ENCODE measurements at regions not wholly inside any gene's neighbourhood (a gene's known extent, or its start where the extent isn't known, plus 50 kb on each side); places are given as distances from the start of the nearest gene placed in this dataset.

DNA sequence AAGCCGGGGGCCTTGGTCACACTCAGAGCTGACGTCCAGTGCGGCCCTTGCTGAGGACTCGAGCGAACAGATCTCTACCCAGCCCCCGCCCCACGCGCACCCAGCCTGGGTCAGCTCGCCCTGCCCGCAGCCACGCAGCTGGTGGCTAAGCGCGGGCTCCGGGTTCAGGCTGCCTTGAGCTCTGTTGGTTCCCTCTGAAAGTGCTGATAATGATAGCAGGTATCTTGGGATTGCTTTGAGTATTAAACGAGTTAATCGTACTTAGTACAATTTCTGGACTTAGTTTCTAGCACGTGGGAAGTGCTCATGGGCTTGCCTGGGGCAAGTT lies 88.1 kb upstream of the TGM3 start:
- Histone ChIP-seq H3K27ac (no peak overlapping the region), H3K4me3 (peak overlapping the region in 11 of 12 donors; percentile 31 to 65 (median 56)), H3K9me3 (no peaks in the 10 kb centered on the region), H3K27me3 (peaks cover 0 to 44% (median 19%) of the 10 kb centered on the region in 9 donors), H3K36me3 (no peaks in the 10 kb centered on the region), H3K4me1 (peaks cover 0 to 29% (median 9%) of the 10 kb centered on the region in 12 donors)
- intact Hi-C loops (cut with DNase I): loop anchor here in 8 of 10 donors (2.0 to 5.0 kb wide), 5 partner anchors 140 to 247 kb away; no protein-coding TSS in a partner anchor
- 3 to 8% (median 7%) methylated on average over 6 to 17 of the region's 17 CpGs for WGBS, 4 donors
- ATAC-seq (no peak), DNase-seq (no peak)
- TF ChIP-seq POLR2A (IDR thresholded peaks at IDR 0.05) (no peak), CTCF (IDR thresholded peaks at IDR 0.05) (peak in 1 of 12 donors; percentile 1)

- no peak for ATAC-seq
- H3K27ac ChIP-seq: no peak overlapping the region
- H3K4me3 ChIP-seq: no peak overlapping the region
- WGBS, 4 donors: 75 to 83% (median 80%) methylated on average over 3 of the region's 3 CpGs
- peaks cover 0 to 44% (median 19%) of the 10 kb centered on the region in 9 donors for H3K27me3 ChIP-seq
- DNase-seq: no peak
- H3K4me1 ChIP-seq: peaks cover 0 to 29% (median 9%) of the 10 kb centered on the region in 12 donors
- TF ChIP-seq POLR2A (IDR thresholded peaks at IDR 0.05) (no peak), CTCF (IDR thresholded peaks at IDR 0.05) (no peak)
- H3K36me3 ChIP-seq: no peaks in the 10 kb centered on the region
- no peaks in the 10 kb centered on the region for H3K9me3 ChIP-seq
- intact Hi-C loops (cut with DNase I): loop anchor here in 7 of 10 donors (2.0 to 5.0 kb wide), 3 partner anchors 138 to 243 kb away; no protein-coding TSS in a partner anchor
Observed at GRCh38 chr20:2208897-2209296, 86.9 kb upstream of the TGM3 start.

DNA sequence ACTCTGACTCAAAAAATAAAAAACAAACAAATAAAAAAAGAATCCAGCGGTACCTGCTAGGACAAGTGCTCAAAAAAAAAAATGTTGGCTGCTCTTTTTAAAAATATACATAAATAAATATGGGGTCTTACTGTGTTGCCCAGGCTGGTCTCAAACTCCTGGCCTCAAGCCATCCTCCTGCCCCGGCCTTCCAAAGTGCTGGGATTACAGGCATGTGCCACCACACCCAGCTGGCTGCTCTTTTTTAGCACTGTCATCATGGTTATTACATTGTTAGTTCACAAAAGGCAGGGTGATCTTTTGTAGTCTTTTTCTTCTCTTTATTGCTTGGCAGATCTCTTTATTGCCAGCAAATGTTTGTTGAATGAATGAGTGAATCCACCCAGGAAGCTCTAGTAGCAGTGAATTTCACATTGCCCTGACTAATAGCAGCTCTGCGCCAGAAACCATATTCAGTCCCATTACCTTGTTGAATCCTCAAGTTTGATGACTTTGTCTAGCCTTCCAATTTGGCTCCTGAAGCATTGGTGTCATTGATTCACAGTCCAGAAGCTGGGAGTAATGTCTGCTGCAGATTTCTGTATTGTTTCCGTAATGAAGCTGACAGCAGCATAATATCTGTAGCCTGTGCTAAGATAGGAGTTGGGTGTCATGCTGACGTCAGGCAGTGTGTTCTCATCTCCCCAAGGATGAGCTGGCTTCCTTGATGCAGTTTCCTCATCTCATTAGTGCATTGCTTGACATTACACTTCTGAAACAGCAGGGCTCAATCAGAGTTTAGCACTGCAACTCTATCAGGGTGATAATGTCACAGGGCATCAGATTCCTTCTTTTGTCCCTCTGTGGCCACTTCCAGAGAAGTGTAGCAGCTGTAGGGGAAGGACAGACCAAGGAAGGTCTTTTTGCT lies 84.9 kb upstream of the TGM3 start:
- 49 to 58% (median 54%) methylated on average over 5 of the region's 5 CpGs for WGBS, 4 donors
- no peak for TF ChIP-seq POLR2A (IDR thresholded peaks at IDR 0.05)
- TF ChIP-seq CTCF (IDR thresholded peaks at IDR 0.05): no peak
- Histone ChIP-seq H3K9me3 (no peaks in the 10 kb centered on the region), H3K36me3 (no peaks in the 10 kb centered on the region), H3K27ac (peak overlapping the region in 1 of 12 donors; percentile 50), H3K4me3 (no peak overlapping the region), H3K27me3 (peaks cover 0 to 44% (median 19%) of the 10 kb centered on the region in 9 donors), H3K4me1 (peaks cover 0 to 29% (median 9%) of the 10 kb centered on the region in 12 donors)
- intact Hi-C loops (cut with DNase I): loop anchor here in 1 of 10 donors (2.0 kb wide), 1 partner anchor 240 kb away; no protein-coding TSS in a partner anchor
- ATAC-seq (peak in 3 of 4 donors; percentile 80 to 87 (median 81)), DNase-seq (peak in 4 of 5 donors; percentile 27 to 60 (median 42))

DNA sequence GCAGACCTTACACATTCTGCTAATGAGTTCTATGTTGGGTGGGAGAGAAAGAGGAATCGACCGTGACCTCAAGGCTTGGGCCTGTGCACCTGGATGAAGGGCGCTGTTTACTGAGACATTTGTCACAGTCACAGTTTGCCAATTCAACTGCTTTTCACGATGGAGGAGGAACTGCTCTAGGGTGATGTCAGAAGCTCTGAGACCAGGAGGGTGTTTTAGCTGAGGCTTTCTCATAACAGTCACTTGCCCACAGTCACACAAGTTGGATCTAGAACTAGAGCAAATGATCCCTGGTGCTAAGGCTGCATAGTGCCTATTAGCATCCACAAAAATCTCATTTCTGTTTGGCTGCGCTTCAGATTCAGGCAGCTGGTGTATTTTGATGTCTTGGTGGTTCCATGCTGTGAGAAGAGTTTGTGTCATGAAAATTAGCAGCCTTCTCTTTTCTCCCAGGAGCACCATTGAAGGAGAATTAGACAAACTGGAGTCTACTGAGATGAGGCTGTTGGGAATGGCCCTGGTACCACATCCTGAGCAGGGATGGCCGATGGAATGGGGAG lies 83.3 kb upstream of the TGM3 start:
- no peak for TF ChIP-seq POLR2A (IDR thresholded peaks at IDR 0.05)
- no peak for TF ChIP-seq CTCF (IDR thresholded peaks at IDR 0.05)
- WGBS, 4 donors: 87 to 92% (median 90%) methylated on average over 6 of the region's 6 CpGs
- no peak overlapping the region for H3K4me3 ChIP-seq
- H3K27me3 ChIP-seq: peaks cover 0 to 41% (median 8%) of the 10 kb centered on the region in 9 donors
- no peaks in the 10 kb centered on the region for H3K36me3 ChIP-seq
- H3K27ac ChIP-seq: no peak overlapping the region
- ATAC-seq: no peak
- H3K4me1 ChIP-seq: peaks cover 0 to 21% (median 4%) of the 10 kb centered on the region in 12 donors
- H3K9me3 ChIP-seq: no peaks in the 10 kb centered on the region
- intact Hi-C loops (cut with DNase I): no loop called here
- no peak for DNase-seq

All from heart left ventricle (tissue), 16 donors.